ENCODE measurements at regions not wholly inside any gene's neighbourhood (a gene's known extent, or its start where the extent isn't known, plus 50 kb on each side); places are given as distances from the start of the nearest gene placed in this dataset.

DNA sequence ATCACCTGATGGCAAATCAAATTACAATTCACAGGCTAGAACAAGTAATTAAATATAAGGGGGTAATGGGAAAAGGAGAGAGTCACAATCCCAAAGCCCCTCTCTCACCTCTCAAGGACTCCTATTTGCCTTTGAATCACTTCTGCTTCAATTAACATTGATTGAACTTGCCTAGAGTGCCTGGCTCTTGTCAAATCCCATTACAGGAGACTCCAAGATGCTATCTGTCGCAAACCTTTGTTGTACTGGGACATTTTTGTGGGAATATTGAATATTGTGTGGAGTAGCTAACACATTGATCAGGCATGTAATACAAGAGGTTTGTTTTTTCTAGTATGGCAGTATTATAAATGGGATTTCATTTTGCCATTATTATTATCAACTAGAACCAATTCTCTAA, 412.8 kb upstream of the AZI2 start:
- Mint-ChIP-seq H3K27ac (no peak overlapping the region), H3K9me3 (peaks cover 0 to 5% of the 10 kb centered on the region in 2 donors), H3K4me3 (no peak overlapping the region), H3K27me3 (no peaks in the 10 kb centered on the region), H3K4me1 (ENCODE audit: low read depth in 2 of 2) (no peaks in the 10 kb centered on the region), H3K36me3 (ENCODE audit: insufficient read depth) (no peaks in the 10 kb centered on the region)
- ATAC-seq (replicated peaks) = no peak
- no peak for DNase-seq

DNA sequence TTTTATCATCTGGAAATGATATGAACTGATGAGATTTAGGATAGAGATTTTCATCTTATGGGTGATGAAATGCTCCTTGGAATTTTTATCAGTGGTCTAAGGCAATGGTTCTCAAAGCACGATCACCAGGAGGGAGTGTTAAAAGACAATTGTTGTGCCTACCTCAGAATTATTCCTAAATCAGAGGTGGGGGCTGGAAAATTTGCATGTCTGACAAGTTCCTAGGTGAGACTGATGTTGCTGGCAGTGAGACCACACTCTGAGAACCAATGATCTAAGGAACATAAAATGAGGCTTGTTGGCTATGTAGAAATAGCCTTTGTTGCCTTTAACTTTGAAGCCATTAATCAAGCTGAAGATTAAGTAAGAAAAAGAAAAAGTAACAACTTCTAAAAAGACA, 416.6 kb upstream of the AZI2 start:
- H3K27ac Mint-ChIP-seq = no peak overlapping the region
- peaks cover 3 to 13% of the 10 kb centered on the region in 2 donors for H3K9me3 Mint-ChIP-seq
- DNase-seq (no peak), ATAC-seq (replicated peaks) (no peak)
- H3K4me3 Mint-ChIP-seq = no peak overlapping the region
- H3K27me3 Mint-ChIP-seq = no peaks in the 10 kb centered on the region
- no peaks in the 10 kb centered on the region for H3K36me3 Mint-ChIP-seq (ENCODE audit: insufficient read depth)
- no peaks in the 10 kb centered on the region for H3K4me1 Mint-ChIP-seq (ENCODE audit: low read depth in 2 of 2)

DNA sequence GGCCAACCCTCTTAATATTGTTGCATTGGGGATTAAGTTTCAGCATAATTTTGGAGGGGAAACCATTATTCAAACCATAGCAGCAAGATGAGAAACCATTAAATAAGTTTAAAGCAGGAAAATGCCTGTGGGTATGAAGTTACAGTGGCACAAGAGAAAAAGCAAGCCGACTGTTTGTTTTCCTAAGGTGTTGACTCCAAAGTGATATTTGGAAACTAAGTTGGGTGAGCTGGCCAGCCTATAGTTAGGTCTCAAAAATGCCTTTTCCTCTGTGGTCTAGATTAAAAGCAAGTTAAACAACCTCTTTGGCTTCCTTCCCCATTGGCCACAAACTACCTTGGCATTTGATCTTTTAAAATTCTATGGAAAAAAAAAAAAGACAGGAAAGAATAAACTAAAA, 419.8 kb upstream of the AZI2 start:
- DNase-seq (no peak), ATAC-seq (replicated peaks) (no peak)
- Mint-ChIP-seq H3K4me3 (no peak overlapping the region), H3K4me1 (ENCODE audit: low read depth in 2 of 2) (no peaks in the 10 kb centered on the region), H3K36me3 (ENCODE audit: insufficient read depth) (peaks cover 3% of the 10 kb centered on the region), H3K27me3 (no peaks in the 10 kb centered on the region), H3K9me3 (peaks cover 6 to 30% of the 10 kb centered on the region in 2 donors), H3K27ac (no peak overlapping the region)

DNA sequence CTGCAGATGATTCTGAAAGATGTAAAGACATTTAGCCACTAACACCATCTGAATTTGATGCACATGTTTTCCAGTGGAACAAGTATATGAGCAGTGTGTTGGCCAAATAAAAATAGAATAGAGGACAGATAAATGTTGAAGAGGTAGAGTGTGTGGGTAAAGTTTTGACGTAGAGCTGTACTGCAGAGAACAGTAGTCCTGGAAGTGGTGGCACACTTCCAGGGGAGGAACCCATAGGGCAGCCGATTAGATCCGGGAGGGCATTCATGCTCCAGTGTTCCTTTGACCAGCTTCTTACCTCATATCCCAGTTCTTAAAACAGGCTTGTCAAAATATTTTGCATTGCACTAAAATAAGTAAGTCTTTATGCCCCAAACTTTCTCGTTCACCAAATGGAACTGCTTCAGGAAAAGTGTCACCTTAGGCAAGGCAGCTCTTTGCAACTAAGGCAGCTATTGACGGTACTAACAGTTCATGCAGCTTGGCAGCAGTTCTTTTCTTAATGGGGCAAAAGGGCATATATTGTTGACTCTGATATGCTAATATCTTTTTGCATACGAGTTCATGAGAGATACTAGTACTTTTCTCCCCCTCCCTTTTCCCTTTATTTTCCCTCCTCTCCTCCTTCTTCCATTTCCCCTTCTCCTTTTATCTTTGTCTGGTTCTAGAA, 429.3 kb upstream of the AZI2 start:
- H3K4me3 Mint-ChIP-seq = no peak overlapping the region

DNA sequence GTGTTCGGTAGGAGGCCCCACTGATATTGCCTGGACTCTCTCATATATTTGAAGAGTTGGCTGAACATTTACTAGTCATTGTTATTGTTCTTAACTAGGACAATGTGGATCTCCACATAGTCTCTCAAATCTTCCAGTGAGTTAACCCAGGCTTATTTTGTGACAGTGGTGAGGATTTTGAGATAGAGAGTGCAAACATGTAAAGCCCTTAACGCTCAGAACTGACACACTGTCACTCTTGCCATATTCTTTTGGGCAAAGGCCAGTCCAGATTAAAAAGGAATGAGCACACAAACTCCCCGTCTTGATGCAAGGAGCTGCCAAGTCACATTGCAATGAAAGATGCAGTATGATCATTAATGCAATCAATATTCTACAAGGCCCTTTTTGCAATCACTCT, 431.9 kb upstream of the AZI2 start:
- no peak for ATAC-seq (replicated peaks)
- peaks cover 0 to 2% of the 10 kb centered on the region in 2 donors for H3K9me3 Mint-ChIP-seq
- H3K36me3 Mint-ChIP-seq (ENCODE audit: insufficient read depth) = no peaks in the 10 kb centered on the region
- no peaks in the 10 kb centered on the region for H3K27me3 Mint-ChIP-seq
- no peaks in the 10 kb centered on the region for H3K4me1 Mint-ChIP-seq (ENCODE audit: low read depth in 2 of 2)
- H3K4me3 Mint-ChIP-seq = no peak overlapping the region
- H3K27ac Mint-ChIP-seq = no peak overlapping the region
- no peak for DNase-seq

More for the DNA sequence above, 429.3 kb upstream of the AZI2 start:
- Mint-ChIP-seq H3K4me1 (ENCODE audit: low read depth in 2 of 2) (no peaks in the 10 kb centered on the region), H3K9me3 (peaks cover 2 to 4% of the 10 kb centered on the region in 2 donors), H3K27me3 (no peaks in the 10 kb centered on the region), H3K36me3 (ENCODE audit: insufficient read depth) (peaks cover 3% of the 10 kb centered on the region), H3K27ac (no peak overlapping the region)
- no peak for ATAC-seq (replicated peaks)
- DNase-seq = no peak

DNA sequence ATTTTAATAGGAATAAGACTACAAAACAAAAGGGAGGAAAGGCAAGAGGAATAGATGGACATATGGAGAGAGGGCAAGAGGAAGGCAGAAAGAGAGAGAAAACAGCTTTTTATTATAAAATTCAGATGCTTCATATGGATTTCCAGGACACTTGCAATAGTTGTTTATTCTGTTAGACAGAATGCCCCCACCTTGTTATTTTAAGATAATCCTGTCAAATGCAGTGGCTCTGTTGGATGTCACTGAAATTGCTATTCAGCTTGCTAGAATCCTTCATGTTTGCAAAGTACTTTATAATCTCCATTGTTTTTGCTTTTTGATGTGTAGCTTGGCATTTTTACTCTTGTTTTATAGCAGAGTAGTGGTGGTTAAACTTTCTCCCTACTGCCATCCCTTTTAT, 432.4 kb upstream of the AZI2 start:
- DNase-seq = no peak
- H3K4me3 Mint-ChIP-seq = no peak overlapping the region
- no peaks in the 10 kb centered on the region for H3K4me1 Mint-ChIP-seq (ENCODE audit: low read depth in 2 of 2)

DNA sequence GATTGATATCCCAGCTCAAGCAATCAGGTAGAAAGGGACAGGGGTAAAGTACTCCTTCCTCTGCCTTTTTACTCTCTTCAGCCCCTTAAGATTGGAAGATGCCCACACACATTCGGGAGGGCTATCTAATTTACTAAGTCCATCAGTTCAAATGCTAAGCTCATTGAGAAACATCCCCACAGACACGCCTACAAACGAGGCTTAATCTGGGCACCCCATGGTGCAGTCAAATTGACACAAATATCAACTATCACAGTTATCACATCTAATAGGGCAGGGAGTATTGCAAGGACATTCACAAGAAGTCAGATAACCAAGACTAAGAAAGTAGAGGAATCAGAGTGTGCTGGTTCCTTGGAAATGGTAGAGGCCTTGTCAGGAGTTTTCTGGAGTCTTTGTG, 437.8 kb upstream of the AZI2 start:
- Mint-ChIP-seq H3K4me3 (no peak overlapping the region), H3K27ac (no peak overlapping the region), H3K4me1 (ENCODE audit: low read depth in 2 of 2) (no peaks in the 10 kb centered on the region), H3K27me3 (no peaks in the 10 kb centered on the region), H3K36me3 (ENCODE audit: insufficient read depth) (no peaks in the 10 kb centered on the region), H3K9me3 (no peaks in the 10 kb centered on the region)
- DNase-seq (no peak), ATAC-seq (replicated peaks) (no peak)

More for the DNA sequence above, 432.4 kb upstream of the AZI2 start:
- H3K27ac Mint-ChIP-seq = no peak overlapping the region
- no peaks in the 10 kb centered on the region for H3K27me3 Mint-ChIP-seq
- ATAC-seq (replicated peaks) = no peak
- peaks cover 0 to 2% of the 10 kb centered on the region in 2 donors for H3K9me3 Mint-ChIP-seq
- H3K36me3 Mint-ChIP-seq (ENCODE audit: insufficient read depth) = no peaks in the 10 kb centered on the region

DNA sequence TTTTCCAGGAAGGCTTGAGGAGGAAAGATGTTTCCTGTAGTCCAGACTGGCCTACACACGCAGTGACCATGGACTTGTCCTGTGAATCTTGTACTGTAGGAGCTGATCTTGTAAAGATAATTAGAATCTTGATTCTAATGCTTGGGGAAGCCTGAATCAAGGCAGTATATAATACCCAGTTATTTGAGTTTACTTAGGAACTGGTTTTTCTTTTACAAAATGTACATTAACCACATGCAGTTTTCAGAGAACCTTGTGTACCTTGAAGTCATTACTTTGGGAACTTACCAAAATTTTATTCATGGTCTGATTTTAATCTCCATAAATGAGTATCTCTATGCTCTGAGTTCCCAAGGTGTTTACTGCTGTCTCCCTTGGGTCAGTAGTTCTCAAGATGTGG, 439.9 kb upstream of the AZI2 start:
- Mint-ChIP-seq H3K4me3 (no peak overlapping the region), H3K27ac (no peak overlapping the region)
- no peak for ATAC-seq (replicated peaks)

DNA sequence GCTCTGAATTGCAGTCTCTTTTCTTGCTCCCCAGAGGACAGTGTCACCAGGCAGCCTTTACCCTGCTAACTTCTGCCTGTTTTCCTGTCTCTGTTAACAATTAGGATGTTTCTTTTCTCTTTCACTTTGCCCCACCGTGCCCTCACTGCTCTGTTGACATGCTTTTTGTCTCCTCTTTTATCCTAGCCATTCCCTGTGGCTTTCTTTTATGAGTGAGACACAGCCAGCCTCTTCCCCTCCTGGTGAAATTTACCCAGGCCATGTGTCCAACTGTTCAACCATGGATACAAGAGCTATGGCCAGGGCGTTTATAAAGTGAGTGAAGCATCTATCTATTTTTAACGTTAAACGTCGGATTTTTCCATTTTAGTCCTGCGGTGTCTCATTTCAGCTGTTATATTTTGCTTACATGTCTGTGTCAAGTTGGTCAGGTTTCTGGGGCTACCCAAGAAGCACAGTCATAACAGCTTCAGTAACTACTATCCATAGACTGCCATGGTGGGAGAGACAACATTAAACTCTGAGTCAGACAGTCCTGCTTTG, 443.2 kb upstream of the AZI2 start:
- Mint-ChIP-seq H3K4me1 (ENCODE audit: low read depth in 2 of 2) (no peaks in the 10 kb centered on the region), H3K27ac (no peak overlapping the region), H3K36me3 (ENCODE audit: insufficient read depth) (no peaks in the 10 kb centered on the region), H3K4me3 (no peak overlapping the region), H3K9me3 (no peaks in the 10 kb centered on the region), H3K27me3 (no peaks in the 10 kb centered on the region)
- no peak for ATAC-seq (replicated peaks)
- no peak for DNase-seq

More for the DNA sequence above, 439.9 kb upstream of the AZI2 start:
- Mint-ChIP-seq H3K36me3 (ENCODE audit: insufficient read depth) (no peaks in the 10 kb centered on the region), H3K9me3 (no peaks in the 10 kb centered on the region), H3K27me3 (no peaks in the 10 kb centered on the region), H3K4me1 (ENCODE audit: low read depth in 2 of 2) (no peaks in the 10 kb centered on the region)
- DNase-seq = no peak

DNA sequence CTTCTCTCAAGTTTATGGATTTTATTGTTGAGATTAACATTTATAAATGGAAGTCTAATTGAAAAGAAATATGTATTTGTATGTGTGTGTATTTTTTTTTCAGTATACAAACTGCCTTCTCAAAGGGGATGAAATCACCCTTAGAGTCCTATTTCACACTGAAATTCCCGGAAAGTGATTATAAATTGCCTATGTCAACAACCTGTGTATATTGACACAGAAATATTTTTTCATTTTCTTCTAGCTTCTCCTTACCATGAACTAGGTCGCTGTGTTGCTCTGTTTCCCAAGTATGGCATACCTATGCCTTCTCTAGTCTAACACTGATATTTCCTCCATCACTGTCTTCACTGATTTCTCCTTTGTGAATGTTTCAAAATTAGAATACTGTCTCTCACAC, 444.0 kb upstream of the AZI2 start:
- no peaks in the 10 kb centered on the region for H3K4me1 Mint-ChIP-seq (ENCODE audit: low read depth in 2 of 2)
- H3K27ac Mint-ChIP-seq = no peak overlapping the region
- H3K4me3 Mint-ChIP-seq = no peak overlapping the region
- ATAC-seq (replicated peaks) = no peak
- H3K27me3 Mint-ChIP-seq = no peaks in the 10 kb centered on the region
- DNase-seq = no peak
- H3K9me3 Mint-ChIP-seq = no peaks in the 10 kb centered on the region
- no peaks in the 10 kb centered on the region for H3K36me3 Mint-ChIP-seq (ENCODE audit: insufficient read depth)

DNA sequence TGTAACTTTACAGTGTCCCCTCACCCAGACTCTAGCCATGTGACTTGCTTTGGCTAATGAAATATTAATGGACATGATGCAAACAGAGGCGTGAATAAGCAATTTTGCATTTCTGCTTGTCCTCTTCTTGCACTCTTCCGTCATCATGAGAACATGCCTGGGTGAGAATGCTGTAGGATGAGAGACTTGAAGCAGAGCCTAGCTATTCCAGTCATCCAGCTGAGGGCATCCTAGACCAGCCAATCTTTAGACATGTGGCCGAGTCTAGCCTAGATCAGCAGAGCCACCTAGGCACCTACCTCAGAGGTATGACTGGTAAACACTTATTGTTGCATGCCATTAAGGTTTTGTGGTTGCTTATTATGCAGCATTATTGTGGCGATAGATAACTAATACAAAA, 450.5 kb upstream of the AZI2 start:
- no peaks in the 10 kb centered on the region for H3K36me3 Mint-ChIP-seq (ENCODE audit: insufficient read depth)
- H3K4me3 Mint-ChIP-seq = no peak overlapping the region
- H3K9me3 Mint-ChIP-seq = peaks cover 0 to 4% of the 10 kb centered on the region in 2 donors
- H3K27me3 Mint-ChIP-seq = no peaks in the 10 kb centered on the region
- no peak for DNase-seq
- H3K27ac Mint-ChIP-seq = no peak overlapping the region
- H3K4me1 Mint-ChIP-seq (ENCODE audit: low read depth in 2 of 2) = no peaks in the 10 kb centered on the region
- ATAC-seq (replicated peaks) = no peak

DNA sequence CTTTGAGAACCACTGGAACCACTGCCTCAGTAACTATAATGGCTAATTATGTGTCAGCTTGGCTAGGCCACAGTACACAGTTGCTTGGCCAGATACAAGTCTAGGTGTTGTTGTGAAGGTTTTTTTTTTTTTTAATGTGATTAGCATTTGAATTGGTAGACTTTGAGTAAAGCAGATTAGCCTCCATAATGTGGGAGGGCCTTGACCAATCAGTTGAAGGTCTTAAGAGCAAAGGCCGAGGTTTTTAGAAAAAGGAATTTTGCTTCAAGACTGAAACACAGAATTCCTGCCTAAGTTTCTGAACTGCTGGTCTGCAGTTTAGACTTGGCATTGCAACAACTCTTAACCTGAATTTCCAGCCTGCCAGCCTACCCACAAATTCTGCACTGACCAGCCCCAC, 451.6 kb upstream of the AZI2 start:
- ATAC-seq (replicated peaks) = no peak

DNA sequence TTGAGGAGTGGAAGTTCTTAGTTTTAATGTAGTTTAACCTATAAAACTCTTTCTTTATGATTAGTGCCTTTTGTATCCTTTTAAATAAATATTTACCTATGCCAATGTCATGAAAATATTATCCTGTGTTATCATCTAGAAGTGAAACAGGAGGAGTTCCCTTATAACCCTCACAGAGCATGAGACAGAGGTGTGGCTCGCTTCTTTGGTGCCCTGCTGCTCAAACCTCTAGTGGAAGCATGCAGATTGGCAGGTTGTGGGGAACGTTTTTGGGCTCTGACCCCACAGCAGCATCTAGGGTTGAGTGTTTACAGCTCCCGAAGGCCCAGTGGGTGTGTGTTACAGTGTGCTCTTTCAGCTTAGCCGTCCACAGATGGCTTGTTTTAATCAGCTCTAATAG, 459.4 kb upstream of the AZI2 start:
- H3K4me1 Mint-ChIP-seq (ENCODE audit: low read depth in 2 of 2) = no peaks in the 10 kb centered on the region
- ATAC-seq (replicated peaks) (no peak), DNase-seq (no peak)
- no peak overlapping the region for H3K4me3 Mint-ChIP-seq
- no peaks in the 10 kb centered on the region for H3K36me3 Mint-ChIP-seq (ENCODE audit: insufficient read depth)
- H3K9me3 Mint-ChIP-seq = peaks cover 0 to 3% of the 10 kb centered on the region in 2 donors
- peaks cover 0 to 5% of the 10 kb centered on the region in 2 donors for H3K27me3 Mint-ChIP-seq
- no peak overlapping the region for H3K27ac Mint-ChIP-seq

More for the DNA sequence above, 451.6 kb upstream of the AZI2 start:
- Mint-ChIP-seq H3K4me1 (ENCODE audit: low read depth in 2 of 2) (no peaks in the 10 kb centered on the region), H3K36me3 (ENCODE audit: insufficient read depth) (no peaks in the 10 kb centered on the region), H3K27me3 (no peaks in the 10 kb centered on the region), H3K9me3 (peaks cover 0 to 4% of the 10 kb centered on the region in 2 donors), H3K4me3 (no peak overlapping the region), H3K27ac (no peak overlapping the region)
- DNase-seq = no peak

DNA sequence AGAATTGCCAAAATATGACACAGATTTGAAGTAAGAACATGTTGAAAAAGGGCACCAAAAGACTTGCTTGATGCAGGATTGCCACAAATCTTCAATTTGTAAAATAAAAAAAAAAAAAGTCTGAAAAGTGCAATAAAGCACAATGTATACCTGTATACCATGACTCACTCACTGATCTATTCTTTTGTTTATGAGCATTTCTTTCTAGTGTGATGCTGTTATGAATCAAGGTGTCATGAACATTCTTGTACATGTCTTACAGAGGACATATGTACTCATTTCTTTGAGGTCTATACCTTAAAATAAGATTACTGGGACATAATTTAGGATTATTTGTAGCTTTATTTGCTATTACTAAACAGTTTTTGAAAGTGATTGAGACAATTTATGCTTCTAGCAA, 464.9 kb upstream of the RBMS3 start:
- H3K27me3 Mint-ChIP-seq = no peaks in the 10 kb centered on the region
- ATAC-seq (replicated peaks) = no peak
- no peak for DNase-seq

More for the DNA sequence above, 464.9 kb upstream of the RBMS3 start:
- Mint-ChIP-seq H3K4me1 (ENCODE audit: low read depth in 2 of 2) (no peaks in the 10 kb centered on the region), H3K9me3 (peaks cover 0 to 2% of the 10 kb centered on the region in 2 donors), H3K36me3 (ENCODE audit: insufficient read depth) (no peaks in the 10 kb centered on the region), H3K4me3 (no peak overlapping the region), H3K27ac (no peak overlapping the region)

Data from effector memory CD8-positive, alpha-beta T cell (primary cell).